HEK293 (cell line): ENCODE measurements at regions not wholly inside any gene's neighbourhood (a gene's known extent, or its start where the extent isn't known, plus 50 kb on each side); places are given as distances from the start of the nearest gene placed in this dataset.

Experiments
- BCL11A ChIP-seq: fragments of 450-650 bp; formaldehyde crosslinking; IDR thresholded peaks from 2 replicates; pipeline ENCODE4 v1.5.1; 2016; ENCODE audit warnings: low read depth, missing biosample characterization, missing genetic modification characterization
- ZBTB8A ChIP-seq: fragments of 450-650 bp; formaldehyde crosslinking; IDR thresholded peaks from 2 replicates; pipeline ENCODE4 v1.5.1; 2016; ENCODE audit warnings: missing biosample characterization, missing genetic modification characterization
- ZNF239 ChIP-seq: fragments of 450-650 bp; formaldehyde crosslinking; IDR thresholded peaks from 2 replicates; pipeline ENCODE4 v1.5.1; 2016; ENCODE audit warnings: missing biosample characterization, missing genetic modification characterization
- ZNF501 ChIP-seq: fragments of 450-650 bp; formaldehyde crosslinking; IDR thresholded peaks from 2 replicates; pipeline ENCODE4 v1.5.1; 2016; ENCODE audit warnings: missing biosample characterization, missing genetic modification characterization
- TF ChIP-seq, protein P1 (sequence below): fragments of 450-650 bp; formaldehyde crosslinking; IDR thresholded peaks from 2 replicates; pipeline ENCODE4 v1.5.1; 2016; ENCODE audit warnings: missing biosample characterization, missing genetic modification characterization

DNA sequence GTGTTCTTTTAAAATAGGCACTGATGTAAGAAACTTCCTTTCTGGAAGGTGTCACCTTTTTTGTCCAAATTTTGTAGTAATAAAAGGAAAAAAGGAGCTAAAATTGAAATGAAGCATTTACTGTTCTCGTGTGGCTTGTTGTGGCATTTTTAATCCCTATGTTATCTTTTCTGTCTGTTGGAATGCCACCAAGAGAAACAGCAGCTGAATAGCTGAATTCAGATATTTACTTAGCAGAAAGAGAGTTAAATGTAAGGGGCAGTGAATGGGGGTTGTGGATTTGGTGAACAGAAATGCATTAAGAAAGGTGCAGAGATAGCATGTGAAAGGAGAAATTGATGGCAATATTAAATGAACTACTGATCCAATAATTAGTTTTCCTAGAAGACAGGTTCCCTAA lies 573.6 kb upstream of the EPHA7 start:
- TF ChIP-seq, protein P1, sequence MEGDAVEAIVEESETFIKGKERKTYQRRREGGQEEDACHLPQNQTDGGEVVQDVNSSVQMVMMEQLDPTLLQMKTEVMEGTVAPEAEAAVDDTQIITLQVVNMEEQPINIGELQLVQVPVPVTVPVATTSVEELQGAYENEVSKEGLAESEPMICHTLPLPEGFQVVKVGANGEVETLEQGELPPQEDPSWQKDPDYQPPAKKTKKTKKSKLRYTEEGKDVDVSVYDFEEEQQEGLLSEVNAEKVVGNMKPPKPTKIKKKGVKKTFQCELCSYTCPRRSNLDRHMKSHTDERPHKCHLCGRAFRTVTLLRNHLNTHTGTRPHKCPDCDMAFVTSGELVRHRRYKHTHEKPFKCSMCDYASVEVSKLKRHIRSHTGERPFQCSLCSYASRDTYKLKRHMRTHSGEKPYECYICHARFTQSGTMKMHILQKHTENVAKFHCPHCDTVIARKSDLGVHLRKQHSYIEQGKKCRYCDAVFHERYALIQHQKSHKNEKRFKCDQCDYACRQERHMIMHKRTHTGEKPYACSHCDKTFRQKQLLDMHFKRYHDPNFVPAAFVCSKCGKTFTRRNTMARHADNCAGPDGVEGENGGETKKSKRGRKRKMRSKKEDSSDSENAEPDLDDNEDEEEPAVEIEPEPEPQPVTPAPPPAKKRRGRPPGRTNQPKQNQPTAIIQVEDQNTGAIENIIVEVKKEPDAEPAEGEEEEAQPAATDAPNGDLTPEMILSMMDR (tag by site-specific recombination) = no peak
- TF ChIP-seq ZBTB8A (tag by site-specific recombination) (no peak), BCL11A (tag by site-specific recombination) (no peak), ZNF501 (tag by site-specific recombination) (no peak), ZNF239 (tag by site-specific recombination) (no peak)
